ENCODE measurements at regions not wholly inside any gene's neighbourhood (a gene's known extent, or its start where the extent isn't known, plus 50 kb on each side); places are given as distances from the start of the nearest gene placed in this dataset.

DNA sequence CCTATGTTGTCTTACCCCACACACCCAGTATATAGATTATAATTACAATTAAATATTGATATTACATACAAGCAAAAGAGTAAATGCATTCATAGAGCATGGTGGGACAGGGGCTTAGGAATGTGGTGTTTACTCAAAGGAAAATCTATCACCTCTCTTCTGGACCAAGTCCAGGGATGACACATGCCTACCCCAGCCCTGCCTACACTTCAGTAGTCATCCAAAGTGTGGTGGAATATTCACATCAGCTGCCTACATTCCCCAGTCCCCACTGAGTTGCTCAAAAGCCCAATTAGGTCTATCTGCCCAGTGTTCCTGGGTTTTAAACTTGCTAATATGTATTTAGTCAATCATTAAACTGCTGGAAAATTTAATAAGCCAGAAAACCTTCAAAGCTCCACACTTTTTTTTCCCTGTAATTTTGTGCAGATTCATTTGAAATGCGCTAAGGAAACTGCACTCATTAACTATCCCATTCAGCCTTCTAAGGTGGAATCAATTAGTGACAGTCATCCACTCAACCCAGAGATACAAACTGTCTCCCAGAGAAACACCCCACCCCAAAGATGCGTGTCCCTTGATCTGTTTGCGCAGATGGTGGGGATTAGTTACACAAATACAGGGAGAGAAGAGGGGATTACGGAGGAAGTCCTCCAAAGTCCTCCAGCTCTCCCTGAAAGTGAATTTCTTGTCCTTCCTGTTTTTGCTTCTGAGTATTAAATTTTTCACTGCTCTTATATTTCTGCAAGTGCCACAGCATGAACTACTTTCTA lies 91.7 kb upstream of the KDR start:
- TF ChIP-seq CTCF (IDR thresholded peaks at IDR 0.05) (no peak), POLR2A (IDR thresholded peaks at IDR 0.05; ENCODE audit: low read length) (no peak), NPAS2 (CRISPR knock-in tag; IDR thresholded peaks at IDR 0.05; ENCODE audit: borderline replicate concordance) (no peak), ZFP36 (IDR thresholded peaks at IDR 0.05; ENCODE audit: borderline replicate concordance, partially characterized antibody) (no peak), EP300 (IDR thresholded peaks at IDR 0.05) (no peak)
- TF ChIP-seq, protein P1, sequence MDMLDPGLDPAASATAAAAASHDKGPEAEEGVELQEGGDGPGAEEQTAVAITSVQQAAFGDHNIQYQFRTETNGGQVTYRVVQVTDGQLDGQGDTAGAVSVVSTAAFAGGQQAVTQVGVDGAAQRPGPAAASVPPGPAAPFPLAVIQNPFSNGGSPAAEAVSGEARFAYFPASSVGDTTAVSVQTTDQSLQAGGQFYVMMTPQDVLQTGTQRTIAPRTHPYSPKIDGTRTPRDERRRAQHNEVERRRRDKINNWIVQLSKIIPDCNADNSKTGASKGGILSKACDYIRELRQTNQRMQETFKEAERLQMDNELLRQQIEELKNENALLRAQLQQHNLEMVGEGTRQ (IDR thresholded peaks at IDR 0.05): no peak

All from A549 (cell line).